ENCODE measurements at regions not wholly inside any gene's neighbourhood (a gene's known extent, or its start where the extent isn't known, plus 50 kb on each side); places are given as distances from the start of the nearest gene placed in this dataset.

GRCh38 chr4:160141206-160141605, 1038.3 kb downstream of the RAPGEF2 start:
- Histone ChIP-seq H3K4me3 (no peak overlapping the region), H3K9me3 (no peaks in the 10 kb centered on the region), H3K27ac (no peak overlapping the region), H3K4me1 (0 out of 3 replicates have a peak, but pooled peaks cover 7% of the 10 kb centered on the region), H3K4me2 (peak overlapping the region; percentile 25; the same call in 1 of the 3 replicates)
- TF ChIP-seq GATA3 (IDR thresholded peaks at IDR 0.05; ENCODE audit: borderline replicate concordance) (no peak), POLR2A (IDR thresholded peaks at IDR 0.05; ENCODE audit: low read length) (no peak), EHF (CRISPR knock-in tag; IDR thresholded peaks at IDR 0.05) (no peak), CBX8 (IDR thresholded peaks at IDR 0.05) (no peak), RAD21 (conservative IDR thresholded peaks at IDR 0.05 in 1 of 2, IDR thresholded peaks at IDR 0.05 in 1 of 2) (no peak), PBX3 (IDR thresholded peaks at IDR 0.05) (no peak), TFCP2L1 (CRISPR knock-in tag; IDR thresholded peaks at IDR 0.05) (no peak), SREBF2 (IDR thresholded peaks at IDR 0.05) (no peak), FOXS1 (CRISPR knock-in tag; IDR thresholded peaks at IDR 0.05) (no peak), KDM1A (IDR thresholded peaks at IDR 0.05; ENCODE audit: low read depth) (no peak), ZFP36 (IDR thresholded peaks at IDR 0.05; ENCODE audit: borderline replicate concordance, partially characterized antibody) (no peak), POLR2AphosphoS2 (conservative IDR thresholded peaks at IDR 0.05; ENCODE audit: low read length) (no peak)
- TF ChIP-seq, protein P1, sequence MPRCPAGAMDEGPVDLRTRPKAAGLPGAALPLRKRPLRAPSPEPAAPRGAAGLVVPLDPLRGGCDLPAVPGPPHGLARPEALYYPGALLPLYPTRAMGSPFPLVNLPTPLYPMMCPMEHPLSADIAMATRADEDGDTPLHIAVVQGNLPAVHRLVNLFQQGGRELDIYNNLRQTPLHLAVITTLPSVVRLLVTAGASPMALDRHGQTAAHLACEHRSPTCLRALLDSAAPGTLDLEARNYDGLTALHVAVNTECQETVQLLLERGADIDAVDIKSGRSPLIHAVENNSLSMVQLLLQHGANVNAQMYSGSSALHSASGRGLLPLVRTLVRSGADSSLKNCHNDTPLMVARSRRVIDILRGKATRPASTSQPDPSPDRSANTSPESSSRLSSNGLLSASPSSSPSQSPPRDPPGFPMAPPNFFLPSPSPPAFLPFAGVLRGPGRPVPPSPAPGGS (IDR thresholded peaks at IDR 0.05): no peak
- DNase-seq (ENCODE audit: low read depth in 1 of 2, low spot score in 1 of 2): no peak
- ATAC-seq: no peak
- ChIA-PET POLR2A (no interaction called here), CTCF (no interaction called here)
- FAIRE-seq: no peak

- 15% methylated on average over 2 of the region's 2 CpGs for WGBS (ENCODE audit: missing lambda C conversion rate)
- ChIA-PET CTCF (no interaction called here), POLR2A (no interaction called here)
- no peak overlapping the region for H3K27ac ChIP-seq
- no peak overlapping the region for H3K4me3 ChIP-seq
- 0 out of 3 replicates have a peak, but pooled peaks cover 7% of the 10 kb centered on the region for H3K4me1 ChIP-seq
- H3K9me3 ChIP-seq: no peaks in the 10 kb centered on the region
- FAIRE-seq (no peak), ATAC-seq (no peak), DNase-seq (ENCODE audit: low read depth in 1 of 2, low spot score in 1 of 2) (no peak)
- TF ChIP-seq, protein P2, sequence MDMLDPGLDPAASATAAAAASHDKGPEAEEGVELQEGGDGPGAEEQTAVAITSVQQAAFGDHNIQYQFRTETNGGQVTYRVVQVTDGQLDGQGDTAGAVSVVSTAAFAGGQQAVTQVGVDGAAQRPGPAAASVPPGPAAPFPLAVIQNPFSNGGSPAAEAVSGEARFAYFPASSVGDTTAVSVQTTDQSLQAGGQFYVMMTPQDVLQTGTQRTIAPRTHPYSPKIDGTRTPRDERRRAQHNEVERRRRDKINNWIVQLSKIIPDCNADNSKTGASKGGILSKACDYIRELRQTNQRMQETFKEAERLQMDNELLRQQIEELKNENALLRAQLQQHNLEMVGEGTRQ (IDR thresholded peaks at IDR 0.05): no peak
- no peak for TF ChIP-seq HOXB13 (CRISPR knock-in tag; IDR thresholded peaks at IDR 0.05; ENCODE audit: low read depth)
- no peak for TF ChIP-seq FOSB (CRISPR knock-in tag; IDR thresholded peaks at IDR 0.05)
- TF ChIP-seq RCOR1 (IDR thresholded peaks at IDR 0.05; ENCODE audit: low read depth, low read length): no peak
- TF ChIP-seq ELK1 (IDR thresholded peaks at IDR 0.05; ENCODE audit: low read depth, low read length): no peak
- TF ChIP-seq CEBPB (IDR thresholded peaks at IDR 0.05): no peak
- TF ChIP-seq MAZ (IDR thresholded peaks at IDR 0.05; ENCODE audit: borderline replicate concordance, low read depth, low read length): no peak
- TF ChIP-seq FOXS1 (CRISPR knock-in tag; IDR thresholded peaks at IDR 0.05): no peak
- no peak for TF ChIP-seq KDM1A (IDR thresholded peaks at IDR 0.05; ENCODE audit: low read depth)
- TF ChIP-seq NPAS2 (CRISPR knock-in tag; IDR thresholded peaks at IDR 0.05; ENCODE audit: borderline replicate concordance): no peak
- no peak for TF ChIP-seq BHLHE40 (IDR thresholded peaks at IDR 0.05; ENCODE audit: low read depth, low read length)
- TF ChIP-seq CHD2 (IDR thresholded peaks at IDR 0.05; ENCODE audit: low read length, partially characterized antibody): no peak
- TF ChIP-seq NR3C1 (IDR thresholded peaks at IDR 0.05): no peak
- TF ChIP-seq CHD4 (IDR thresholded peaks at IDR 0.05; ENCODE audit: borderline replicate concordance): no peak
- no peak for TF ChIP-seq CBX8 (IDR thresholded peaks at IDR 0.05)
- TF ChIP-seq MYC (IDR thresholded peaks at IDR 0.05; ENCODE audit: borderline replicate concordance, low read length): no peak
- no peak for TF ChIP-seq NFE2L2 (conservative IDR thresholded peaks at IDR 0.05; ENCODE audit: low read length)
- TF ChIP-seq, protein P1 (IDR thresholded peaks at IDR 0.05): no peak
- TF ChIP-seq RFX5 (IDR thresholded peaks at IDR 0.05): no peak
- no peak overlapping the region for H3K4me2 ChIP-seq
These were observed 1039.7 kb downstream of the RAPGEF2 start for GRCh38 chr4:160142579-160142978.
